ENCODE measurements at regions not wholly inside any gene's neighbourhood (a gene's known extent, or its start where the extent isn't known, plus 50 kb on each side); places are given as distances from the start of the nearest gene placed in this dataset.
A peak's percentile ranks its signal among the peaks of the same experiment; 100 is the strongest.
"Not testable (repeated sequence)": the region's sequence is repeated elsewhere in the genome, so short reads cannot be mapped to it uniquely, and the experiment has no call there.

- not testable (repeated sequence) for DNase-seq (ENCODE audit: low spot score in 2 of 2); H3K4me1 ChIP-seq; H3K27ac ChIP-seq; H3K4me3 ChIP-seq; H3K36me3 ChIP-seq; H3K27me3 ChIP-seq; H3K9me3 ChIP-seq
- WGBS, 2 donors: 93 to 94% methylated on average over 2 of the region's 2 CpGs
Observed at GRCh38 chr7:32748337-32748736, 143.2 kb downstream of the KBTBD2 start.

- not testable (repeated sequence) for H3K27me3 ChIP-seq; H3K4me1 ChIP-seq; H3K9me3 ChIP-seq; H3K36me3 ChIP-seq; DNase-seq (ENCODE audit: low spot score in 2 of 2); H3K27ac ChIP-seq; H3K4me3 ChIP-seq
- 60 to 62% methylated on average over 6 of the region's 6 CpGs for WGBS, 2 donors
Observed at GRCh38 chr7:32747443-32748148, 144.0 kb downstream of the KBTBD2 start.

- DNase-seq (ENCODE audit: low spot score in 2 of 2); H3K4me1 ChIP-seq; H3K9me3 ChIP-seq; H3K36me3 ChIP-seq; H3K4me3 ChIP-seq; H3K27me3 ChIP-seq; H3K27ac ChIP-seq: not testable (repeated sequence)
- 84 to 92% methylated on average over 4 of the region's 4 CpGs for WGBS, 2 donors
Observed at GRCh38 chr7:32741853-32742476, 149.6 kb downstream of the KBTBD2 start.

- not testable (repeated sequence) for H3K4me1 ChIP-seq; H3K36me3 ChIP-seq; DNase-seq (ENCODE audit: low spot score in 2 of 2); H3K9me3 ChIP-seq; H3K27ac ChIP-seq; H3K4me3 ChIP-seq; H3K27me3 ChIP-seq
- WGBS, 2 donors: 78 to 86% methylated on average over 1 of the region's 1 CpG
Observed at GRCh38 chr7:32739749-32740148, 151.8 kb downstream of the KBTBD2 start.

GRCh38 chr7:32738390-32738789 is 153.2 kb downstream of the KBTBD2 start:
- H3K27ac ChIP-seq; H3K36me3 ChIP-seq; H3K4me1 ChIP-seq; H3K4me3 ChIP-seq; H3K27me3 ChIP-seq; H3K9me3 ChIP-seq; DNase-seq (ENCODE audit: low spot score in 2 of 2): not testable (repeated sequence)
- 90 to 96% methylated on average over 3 of the region's 3 CpGs for WGBS, 2 donors

- H3K27me3 ChIP-seq; H3K27ac ChIP-seq; DNase-seq (ENCODE audit: low spot score in 2 of 2); H3K4me3 ChIP-seq; H3K4me1 ChIP-seq; H3K9me3 ChIP-seq; H3K36me3 ChIP-seq: not testable (repeated sequence)
- WGBS, 2 donors: 85 to 93% methylated on average over 4 of the region's 4 CpGs
Observed at GRCh38 chr7:32732767-32733166, 158.8 kb downstream of the KBTBD2 start.

- Histone ChIP-seq H3K4me1 (peaks cover 0 to 15% (median 0%) of the 10 kb centered on the region in 4 donors), H3K4me3 (peak overlapping the region in 2 of 4 donors; percentile 72 to 82)
- H3K36me3 ChIP-seq; H3K27ac ChIP-seq; DNase-seq (ENCODE audit: low spot score in 2 of 2); H3K9me3 ChIP-seq; H3K27me3 ChIP-seq: not testable (repeated sequence)
- 20 to 21% methylated on average over 5 of the region's 5 CpGs for WGBS, 2 donors
Observed at GRCh38 chr7:32729335-32729675, 162.3 kb downstream of the KBTBD2 start.

- H3K27me3 ChIP-seq, H3K9me3 ChIP-seq, H3K36me3 ChIP-seq: not testable (repeated sequence)
- DNase-seq (ENCODE audit: low spot score in 2 of 2): peak; percentile 10 to 22
- peaks cover 0 to 15% (median 0%) of the 10 kb centered on the region in 4 donors for H3K4me1 ChIP-seq
- WGBS, 2 donors: 0 to 1% methylated on average over 20 to 34 of the region's 111 CpGs
- peak overlapping the region; percentile 76 to 88 (median 84) for H3K27ac ChIP-seq
- H3K4me3 ChIP-seq: peak overlapping the region; percentile 67 to 82 (median 71)
Observed at GRCh38 chr7:32728412-32729334, 162.9 kb downstream of the KBTBD2 start.

- Histone ChIP-seq H3K4me3 (peak overlapping the region; percentile 67 to 82 (median 71)), H3K27ac (peak overlapping the region; percentile 76 to 88 (median 84)), H3K4me1 (peaks cover 0 to 15% (median 0%) of the 10 kb centered on the region in 4 donors)
- not testable (repeated sequence) for H3K27me3 ChIP-seq, H3K9me3 ChIP-seq, H3K36me3 ChIP-seq
- 3 to 5% methylated on average over 36 to 66 of the region's 66 CpGs for WGBS, 2 donors
- DNase-seq (ENCODE audit: low spot score in 2 of 2): peak in 1 of 2 donors; percentile 7
Observed at GRCh38 chr7:32727483-32728411, 163.8 kb downstream of the KBTBD2 start.

GRCh38 chr7:32722837-32723236 is 168.7 kb downstream of the KBTBD2 start:
- not testable (repeated sequence) for H3K4me1 ChIP-seq; H3K27ac ChIP-seq; H3K27me3 ChIP-seq; H3K9me3 ChIP-seq; DNase-seq (ENCODE audit: low spot score in 2 of 2); H3K4me3 ChIP-seq; H3K36me3 ChIP-seq
- 90 to 97% methylated on average over 4 of the region's 4 CpGs for WGBS, 2 donors
